Endothelial cell of umbilical vein (primary cell): ENCODE measurements at regions not wholly inside any gene's neighbourhood (a gene's known extent, or its start where the extent isn't known, plus 50 kb on each side); places are given as distances from the start of the nearest gene placed in this dataset.

Experiments
- BruUV-seq: library from RNA; stranded (reverse); fragments of 400-500 nt; replicated peaks from 2 replicates; lab custom pipeline; 2021; lab: Mats Ljungman, UMichigan
- CTCF ChIA-PET: fragments of 300-600, 350-600 bp; sonication (Branson Sonifier 250); formaldehyde crosslinking; loops from one replicate; lab custom pipeline; 2021; ENCODE audit warnings: antibody characterized with exemption, inconsistent platforms; lab: Charles Lee
- POLR2A ChIA-PET: fragments of 300-600, 350-600 bp; sonication (Branson Sonifier 250); formaldehyde crosslinking; loops from one replicate; lab custom pipeline; 2021; ENCODE audit warnings: antibody characterized with exemption, inconsistent platforms; lab: Charles Lee
- DNase-seq: peaks from one replicate; pipeline ENCODE4 v3.0.0-alpha.2; 2011; ENCODE audit warnings: low read depth, low spot score
- FAIRE-seq: peaks from 2 replicates; lab custom pipeline; 2011; peaks lifted over from hg19 to GRCh38; lab: Jason Lieb, UNC
- H2AFZ ChIP-seq: 2 replicates; pipeline ENCODE4 v1.6.0; 2012; ENCODE audit warnings: low read depth, low read length, control low read depth, inconsistent platforms
- H3K27ac ChIP-seq: 2 replicates; pipeline ENCODE4 v1.5.1; 2011; ENCODE audit warnings: low read depth, mild to moderate bottlenecking, control low read depth, low read length, moderate library complexity; ENCODE audit not compliant: insufficient read depth
- H3K27me3 ChIP-seq, 2 experiments: 2 replicates each; pipeline versions ENCODE4 v1.6.0 to v1.6.1; 2011; ENCODE audit warnings: low read length in 2 of 2, mixed read lengths in 1 of 2; ENCODE audit not compliant: control insufficient read depth in 2 of 2, insufficient read depth in 2 of 2
- H3K36me3 ChIP-seq, 2 experiments: 2 replicates in 1 of 2; 3 replicates in 1 of 2; pipeline ENCODE4 v1.5.1; 2011; ENCODE audit warnings: low read length in 2 of 2, mild to moderate bottlenecking in 1 of 2, moderate library complexity in 1 of 2; ENCODE audit not compliant: control insufficient read depth in 2 of 2, insufficient read depth in 2 of 2; ENCODE audit errors: extremely low read depth in 1 of 2
- H3K4me1 ChIP-seq: 3 replicates; pipeline ENCODE4 v1.5.1; 2011; ENCODE audit warnings: mild to moderate bottlenecking, low read length; ENCODE audit not compliant: control insufficient read depth, insufficient read depth; ENCODE audit errors: extremely low read depth
- H3K4me2 ChIP-seq: 2 replicates; pipeline ENCODE4 v1.6.1; 2011; ENCODE audit warnings: low read length, control low read depth, mixed read lengths; ENCODE audit not compliant: insufficient read depth
- H3K4me3 ChIP-seq, 3 experiments: fragments of 200-600 bp in 1 of 3; sonication (generic), shearing (Covaris generic) in 1 of 3; replicated peaks in 1 of 3; 2 replicates each; pipeline ENCODE4 v1.5.1; 2011 to 2016; ENCODE audit warnings: control low read depth in 3 of 3, low read length in 3 of 3, mild to moderate bottlenecking in 2 of 3, inconsistent platforms in 1 of 3, low read depth in 1 of 3, moderate library complexity in 1 of 3; ENCODE audit not compliant: insufficient read depth in 1 of 3
- H3K79me2 ChIP-seq: 2 replicates; pipeline ENCODE4 v1.6.0; 2012; ENCODE audit warnings: low read length, inconsistent platforms; ENCODE audit not compliant: control insufficient read depth, insufficient read depth
- H3K9ac ChIP-seq: replicated peaks from 2 replicates; pipeline ENCODE3; 2011; ENCODE audit warnings: low read length, control low read depth; ENCODE audit not compliant: insufficient read depth; ENCODE audit errors: extremely low read depth
- H3K9me1 ChIP-seq: replicated peaks from 3 replicates; pipeline ENCODE4 v1.6.0; 2011; ENCODE audit warnings: mild to moderate bottlenecking, low read length; ENCODE audit not compliant: control insufficient read depth, insufficient read depth; ENCODE audit errors: extremely low read depth
- H3K9me3 ChIP-seq: replicated peaks from 2 replicates; pipeline ENCODE4 v1.5.1; 2012; ENCODE audit warnings: low read length, inconsistent platforms; ENCODE audit not compliant: control insufficient read depth, insufficient read depth
- H4K20me1 ChIP-seq: replicated peaks from 2 replicates; pipeline ENCODE3; 2011; ENCODE audit warnings: mild to moderate bottlenecking, low read length; ENCODE audit not compliant: control insufficient read depth, insufficient read depth; ENCODE audit errors: extremely low read depth
- EZH2 ChIP-seq: IDR thresholded peaks from 2 replicates; pipeline ENCODE4 v1.6.1; 2012; ENCODE audit warnings: borderline replicate concordance, low read depth, mild to moderate bottlenecking, moderate library complexity, low read length, inconsistent platforms; ENCODE audit not compliant: severe bottlenecking
- FOS ChIP-seq: IDR thresholded peaks from 2 replicates; pipeline ENCODE4 v1.6.1; 2011; ENCODE audit warnings: mild to moderate bottlenecking, low read length, moderate library complexity, borderline replicate concordance; ENCODE audit not compliant: insufficient read depth
- GATA2 ChIP-seq: IDR thresholded peaks from 2 replicates; pipeline ENCODE4 v1.7.0; 2011; ENCODE audit warnings: low read depth, mild to moderate bottlenecking, moderate library complexity, mixed read lengths, low read length; ENCODE audit not compliant: insufficient read length, insufficient read depth
- JUN ChIP-seq: IDR thresholded peaks from 2 replicates; pipeline ENCODE4 v1.6.1; 2011; ENCODE audit warnings: borderline replicate concordance, low read depth; ENCODE audit not compliant: insufficient read length, insufficient read depth
- MYC ChIP-seq: IDR thresholded peaks from one replicate; pipeline ENCODE4 v1.6.1; 2011; ENCODE audit warnings: mild to moderate bottlenecking, low read depth, low read length
- POLR2A ChIP-seq: IDR thresholded peaks from 2 replicates; pipeline ENCODE4 v1.6.1; 2012; ENCODE audit warnings: low read depth, mild to moderate bottlenecking, control low read depth, low read length
- POLR2AphosphoS5 ChIP-seq: IDR thresholded peaks from 2 replicates; pipeline ENCODE4 v1.6.1; 2012; ENCODE audit warnings: low read depth, mild to moderate bottlenecking, control low read depth, low read length, moderate library complexity; ENCODE audit not compliant: insufficient read depth
- dilution Hi-C: fragments of 300-500 bp; cut with MboI; formaldehyde crosslinking; loops from one replicate; pipeline ENCODE4 v1.15.0; 2019; ENCODE audit warnings: low sequenced_read_pairs; ENCODE audit not compliant: extremely low pct_ligation_motif_present
- intact Hi-C: fragments of 100-400 bp; cut with micrococcal nuclease; formaldehyde crosslinking; loops from one replicate; pipeline ENCODE4 v1.10.0; 2022
- TF ChIP-seq, protein P1 (sequence below): IDR thresholded peaks from 2 replicates; pipeline ENCODE4 v1.6.1; 2011; ENCODE audit not compliant: insufficient read depth, insufficient read length
- TF ChIP-seq, protein P2 (sequence below), 2 donors: IDR thresholded peaks; 1 replicate in 1 of 2; 2 replicates in 1 of 2; pipeline ENCODE4 v1.5.1; 2011; ENCODE audit warnings: low read length in 2 of 2, mild to moderate bottlenecking in 2 of 2, moderate library complexity in 2 of 2, control low read depth in 1 of 2, inconsistent platforms in 1 of 2, low read depth in 1 of 2; ENCODE audit not compliant: insufficient read depth in 1 of 2; ENCODE audit errors: extremely low read depth in 1 of 2

DNA sequence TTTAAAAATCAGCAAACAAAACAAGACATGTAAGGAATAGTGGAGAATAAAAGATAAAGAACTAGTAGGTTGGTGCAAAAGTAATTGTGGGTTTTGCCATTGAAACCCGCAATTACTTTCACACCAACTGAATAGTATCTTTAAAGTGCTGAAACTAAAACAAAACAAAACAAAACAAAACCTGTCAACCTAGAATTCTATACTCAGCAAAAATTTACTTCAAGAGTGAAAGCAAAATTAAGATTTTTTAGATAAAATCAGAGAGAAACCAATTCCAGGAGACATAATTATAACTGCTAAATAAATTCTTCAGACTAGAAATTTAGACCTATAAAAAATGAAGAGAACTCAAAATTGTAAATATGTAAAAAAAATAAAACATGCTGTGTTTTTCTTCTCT is 114.0 kb upstream of the TSPAN2 start:
- no peak overlapping the region for H3K9ac ChIP-seq
- CTCF ChIA-PET, result no interaction called here
- dilution Hi-C loops, result no loop called here

DNA sequence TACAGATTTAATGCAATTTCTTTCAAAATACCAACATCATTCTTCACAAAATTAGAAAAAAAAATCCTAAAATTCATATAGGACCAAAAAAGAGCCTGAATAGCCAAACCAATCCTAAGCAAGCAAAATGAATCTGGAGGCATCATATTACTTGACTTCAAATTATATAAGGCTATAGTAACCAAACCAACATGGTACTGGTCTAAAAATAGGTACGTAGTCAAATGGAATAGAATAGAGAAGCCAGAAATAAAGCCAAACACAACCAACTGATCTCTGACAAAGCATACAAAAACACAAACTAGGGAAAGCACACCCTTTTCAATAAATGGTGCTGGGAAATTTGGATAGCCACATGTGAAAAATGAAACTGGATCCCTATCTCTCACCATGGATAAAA is 112.3 kb upstream of the TSPAN2 start:
- H3K36me3 ChIP-seq, result no peaks in the 10 kb centered on the region
- H3K4me3 ChIP-seq, result no peak overlapping the region
- ChIA-PET POLR2A (no interaction called here), CTCF (no interaction called here)
- dilution Hi-C loops, result no loop called here
- H3K9ac ChIP-seq, result no peak overlapping the region
- FAIRE-seq, result no peak
- TF ChIP-seq MYC (no peak), POLR2A (no peak), POLR2AphosphoS5 (no peak), GATA2 (no peak), EZH2 (no peak), FOS (no peak), JUN (no peak)
- TF ChIP-seq, protein P1, sequence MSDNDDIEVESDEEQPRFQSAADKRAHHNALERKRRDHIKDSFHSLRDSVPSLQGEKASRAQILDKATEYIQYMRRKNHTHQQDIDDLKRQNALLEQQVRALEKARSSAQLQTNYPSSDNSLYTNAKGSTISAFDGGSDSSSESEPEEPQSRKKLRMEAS, result no peak
- TF ChIP-seq, protein P2, sequence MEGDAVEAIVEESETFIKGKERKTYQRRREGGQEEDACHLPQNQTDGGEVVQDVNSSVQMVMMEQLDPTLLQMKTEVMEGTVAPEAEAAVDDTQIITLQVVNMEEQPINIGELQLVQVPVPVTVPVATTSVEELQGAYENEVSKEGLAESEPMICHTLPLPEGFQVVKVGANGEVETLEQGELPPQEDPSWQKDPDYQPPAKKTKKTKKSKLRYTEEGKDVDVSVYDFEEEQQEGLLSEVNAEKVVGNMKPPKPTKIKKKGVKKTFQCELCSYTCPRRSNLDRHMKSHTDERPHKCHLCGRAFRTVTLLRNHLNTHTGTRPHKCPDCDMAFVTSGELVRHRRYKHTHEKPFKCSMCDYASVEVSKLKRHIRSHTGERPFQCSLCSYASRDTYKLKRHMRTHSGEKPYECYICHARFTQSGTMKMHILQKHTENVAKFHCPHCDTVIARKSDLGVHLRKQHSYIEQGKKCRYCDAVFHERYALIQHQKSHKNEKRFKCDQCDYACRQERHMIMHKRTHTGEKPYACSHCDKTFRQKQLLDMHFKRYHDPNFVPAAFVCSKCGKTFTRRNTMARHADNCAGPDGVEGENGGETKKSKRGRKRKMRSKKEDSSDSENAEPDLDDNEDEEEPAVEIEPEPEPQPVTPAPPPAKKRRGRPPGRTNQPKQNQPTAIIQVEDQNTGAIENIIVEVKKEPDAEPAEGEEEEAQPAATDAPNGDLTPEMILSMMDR (IDR thresholded peaks at IDR 0.05; ENCODE audit: extremely low read depth in 1 of 2, insufficient read depth in 1 of 2, low read depth in 1 of 2, low read length in 2 of 2), result no peak
- no peaks in the 10 kb centered on the region for H3K27me3 ChIP-seq
- H3K4me2 ChIP-seq, result no peak overlapping the region
- BruUV-seq, result no TSS peak
- no peak overlapping the region for H2AFZ ChIP-seq
- no peaks in the 10 kb centered on the region for H3K79me2 ChIP-seq
- no peaks in the 10 kb centered on the region for H3K9me1 ChIP-seq
- H3K4me1 ChIP-seq, result no peaks in the 10 kb centered on the region
- H3K9me3 ChIP-seq, result no peaks in the 10 kb centered on the region
- no peak overlapping the region for H3K27ac ChIP-seq
- intact Hi-C loops, result no loop called here
- DNase-seq, result no peak
- no peaks in the 10 kb centered on the region for H4K20me1 ChIP-seq

More for the DNA sequence above, 114.0 kb upstream of the TSPAN2 start:
- intact Hi-C loops, result no loop called here
- Histone ChIP-seq H3K79me2 (no peaks in the 10 kb centered on the region), H3K27ac (no peak overlapping the region), H3K4me3 (no peak overlapping the region), H2AFZ (no peak overlapping the region), H3K4me2 (no peak overlapping the region), H4K20me1 (no peaks in the 10 kb centered on the region), H3K9me1 (no peaks in the 10 kb centered on the region), H3K4me1 (no peaks in the 10 kb centered on the region), H3K27me3 (no peaks in the 10 kb centered on the region), H3K36me3 (no peaks in the 10 kb centered on the region), H3K9me3 (no peaks in the 10 kb centered on the region)
- no peak for FAIRE-seq
- POLR2A ChIA-PET, result no interaction called here
- DNase-seq, result no peak
- BruUV-seq, result no TSS peak
- TF ChIP-seq POLR2A, result no peak
